Cerebellar nuclear complex (tissue), 1 donor: ENCODE measurements at regions not wholly inside any gene's neighbourhood (a gene's known extent, or its start where the extent isn't known, plus 50 kb on each side); places are given as distances from the start of the nearest gene placed in this dataset.
"Not testable (repeated sequence)": the region's sequence is repeated elsewhere in the genome, so short reads cannot be mapped to it uniquely, and the experiment has no call there.

Experiments used
- DNase-seq, 2 experiments: peaks; one replicate each; lab custom pipeline; 2025; lab: John Stamatoyannopoulos, UW

- no peak for DNase-seq
Observed at GRCh38 chr6:4655196-4656025, 120.8 kb upstream of the CDYL start.

GRCh38 chr6:4653141-4653540 lies 123.1 kb upstream of the CDYL start:
- DNase-seq, result no peak

GRCh38 chr6:4651831-4652467 lies 124.3 kb upstream of the CDYL start:
- no peak for DNase-seq

- DNase-seq, result no peak
Observed at GRCh38 chr6:4649728-4650127, 126.5 kb upstream of the CDYL start.

GRCh38 chr6:4647414-4648365 lies 128.5 kb upstream of the CDYL start:
- no peak for DNase-seq

- DNase-seq, result no peak
Observed at GRCh38 chr6:4645713-4646360, 130.4 kb upstream of the CDYL start.

- no peak for DNase-seq
Observed at GRCh38 chr6:4644996-4645395, 131.2 kb upstream of the CDYL start.

GRCh38 chr6:4641461-4641860 lies 134.7 kb upstream of the CDYL start:
- DNase-seq, result no peak

- no peak for DNase-seq
Observed at GRCh38 chr6:4640139-4640538, 136.1 kb upstream of the CDYL start.

- DNase-seq, result no peak
Observed at GRCh38 chr6:4638641-4639040, 137.6 kb upstream of the CDYL start.

GRCh38 chr6:4637691-4638433 lies 138.3 kb upstream of the CDYL start:
- no peak for DNase-seq

GRCh38 chr6:4636881-4637224 lies 139.4 kb upstream of the CDYL start:
- no peak for DNase-seq

GRCh38 chr6:4636191-4636880 lies 139.9 kb upstream of the CDYL start:
- no peak for DNase-seq

GRCh38 chr6:4635666-4636065 lies 140.5 kb upstream of the CDYL start:
- DNase-seq, result no peak

GRCh38 chr6:4632421-4632820 lies 143.8 kb upstream of the CDYL start:
- DNase-seq, result no peak

- DNase-seq, result not testable (repeated sequence)
Observed at GRCh38 chr6:4629789-4630188, 146.4 kb upstream of the CDYL start.

GRCh38 chr6:4625557-4625956 lies 150.6 kb upstream of the CDYL start:
- DNase-seq, result no peak

- DNase-seq, result no peak
Observed at GRCh38 chr6:4624726-4625125, 151.5 kb upstream of the CDYL start.

GRCh38 chr6:4620284-4621151 lies 155.7 kb upstream of the CDYL start:
- DNase-seq, result no peak

GRCh38 chr6:4616311-4616710 lies 159.9 kb upstream of the CDYL start:
- DNase-seq, result no peak
